BLaER1 treated with 17β-estradiol and CSF1 and Interleukin-3, amounts not matched to agents 10 nM and 100 nM (cell line): ENCODE measurements at regions not wholly inside any gene's neighbourhood (a gene's known extent, or its start where the extent isn't known, plus 50 kb on each side); places are given as distances from the start of the nearest gene placed in this dataset.
A peak's percentile ranks its signal among the peaks of the same experiment; 100 is the strongest.

Experiments used
- H3K27ac ChIP-seq, 11 experiments: shearing (Covaris generic); formaldehyde crosslinking; 2 replicates each; pipeline ENCODE4 v1.8.1; 2022
- H3K27me3 ChIP-seq, 11 experiments: shearing (Covaris generic); formaldehyde crosslinking; 2 replicates each; pipeline ENCODE4 v1.8.1; 2022
- H3K36me3 ChIP-seq, 11 experiments: shearing (Covaris generic); formaldehyde crosslinking; 2 replicates each; pipeline ENCODE4 v1.8.1; 2022
- H3K4me1 ChIP-seq, 10 experiments: shearing (Covaris generic); formaldehyde crosslinking; 2 replicates each; pipeline ENCODE4 v1.8.1; 2022
- H3K4me2 ChIP-seq, 11 experiments: shearing (Covaris generic); formaldehyde crosslinking; 2 replicates each; pipeline ENCODE4 v1.8.1; 2022
- H3K4me3 ChIP-seq, 10 experiments: shearing (Covaris generic); formaldehyde crosslinking; 2 replicates each; pipeline ENCODE4 v1.8.1; 2022
- H3K9ac ChIP-seq, 11 experiments: shearing (Covaris generic); formaldehyde crosslinking; 2 replicates each; pipeline ENCODE4 v1.8.1; 2022
- H3K9me3 ChIP-seq, 11 experiments: shearing (Covaris generic); formaldehyde crosslinking; replicated peaks in 1 of 11; 2 replicates each; pipeline ENCODE4 v1.8.1; 2022
- H4K20me1 ChIP-seq, 11 experiments: shearing (Covaris generic); formaldehyde crosslinking; 2 replicates each; pipeline ENCODE4 v1.8.1; 2022
- Cebpa-rat ChIP-seq, 11 experiments: shearing (Covaris generic); IDR thresholded peaks; 2 replicates each; pipeline ENCODE4 v1.8.1; 2022

DNA sequence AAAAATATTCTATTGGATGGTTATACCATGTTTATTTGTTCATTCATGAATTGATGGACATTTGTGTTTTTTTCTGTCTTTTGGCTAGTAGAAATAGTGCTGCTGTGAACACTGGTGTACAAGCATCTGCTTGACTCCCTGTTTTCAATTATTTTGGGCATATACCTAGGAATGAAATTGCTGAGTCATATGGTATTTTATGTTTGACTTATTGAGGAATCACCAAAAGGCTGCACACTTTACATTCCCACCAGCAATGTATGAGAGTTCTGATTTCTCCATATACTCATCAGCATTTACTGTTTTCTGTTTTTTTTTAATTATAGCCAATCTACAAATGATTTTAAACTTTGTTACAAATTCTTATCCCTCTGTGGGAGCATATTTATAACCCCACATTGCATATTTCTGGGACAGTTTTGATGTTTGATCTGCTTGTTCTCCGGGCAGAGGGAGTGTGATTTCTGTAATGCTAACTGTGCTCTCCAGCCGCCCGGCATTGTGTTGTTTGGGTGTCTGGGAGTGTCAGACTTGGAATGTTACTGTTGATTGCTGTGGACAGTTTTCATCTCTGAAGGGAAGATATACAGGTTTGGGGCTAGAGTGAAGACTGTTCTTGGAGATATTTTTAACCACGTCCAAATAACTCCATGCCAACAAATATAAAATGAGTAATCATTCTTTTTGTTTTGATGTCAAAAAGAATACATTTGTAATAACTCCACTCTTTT is 60.5 kb upstream of the PGRMC2 start:
- no peaks in the 10 kb centered on the region for H3K27me3 ChIP-seq
- H3K9me3 ChIP-seq = peaks cover 0 to 9% (median 5%) of the 10 kb centered on the region in 11 experiments; a peak in 6 of 22 replicates
- H3K4me1 ChIP-seq = no peaks in the 10 kb centered on the region
- TF ChIP-seq Cebpa-rat (IDR thresholded peaks at IDR 0.05) = no peak
- no peaks in the 10 kb centered on the region for H4K20me1 ChIP-seq
- no peak overlapping the region for H3K4me2 ChIP-seq
- H3K9ac ChIP-seq = no peak overlapping the region
- no peak overlapping the region for H3K27ac ChIP-seq
- H3K36me3 ChIP-seq = no peaks in the 10 kb centered on the region
- H3K4me3 ChIP-seq = no peak overlapping the region

GRCh38 chr4:128347175-128347868 is 59.7 kb upstream of the PGRMC2 start:
- Histone ChIP-seq H3K36me3 (no peaks in the 10 kb centered on the region), H4K20me1 (no peaks in the 10 kb centered on the region), H3K4me3 (no peak overlapping the region), H3K27me3 (no peaks in the 10 kb centered on the region), H3K4me2 (no peak overlapping the region), H3K4me1 (no peaks in the 10 kb centered on the region), H3K9ac (no peak overlapping the region), H3K27ac (no peak overlapping the region), H3K9me3 (peaks cover 0 to 9% (median 5%) of the 10 kb centered on the region in 11 experiments; a peak in 7 of 22 replicates)
- no peak for TF ChIP-seq Cebpa-rat (IDR thresholded peaks at IDR 0.05)

- no peak overlapping the region for H3K9ac ChIP-seq
- peaks cover 0 to 20% (median 8%) of the 10 kb centered on the region in 11 experiments; a peak in 11 of 22 replicates for H3K9me3 ChIP-seq
- H3K27ac ChIP-seq = no peak overlapping the region
- no peak overlapping the region for H3K4me2 ChIP-seq
- no peaks in the 10 kb centered on the region for H4K20me1 ChIP-seq
- peaks cover 0 to 8% (median under 1%) of the 10 kb centered on the region in 10 experiments; a peak in 4 of 20 replicates for H3K4me1 ChIP-seq
- no peak overlapping the region for H3K4me3 ChIP-seq
- no peaks in the 10 kb centered on the region for H3K36me3 ChIP-seq
- no peak for TF ChIP-seq Cebpa-rat (IDR thresholded peaks at IDR 0.05)
- H3K27me3 ChIP-seq = no peaks in the 10 kb centered on the region
Measured at GRCh38 chr4:128346054-128346716, 58.6 kb upstream of the PGRMC2 start.

GRCh38 chr4:128345650-128346049 is 58.0 kb upstream of the PGRMC2 start:
- Histone ChIP-seq H3K9ac (no peak overlapping the region), H3K27ac (no peak overlapping the region), H3K36me3 (no peaks in the 10 kb centered on the region), H4K20me1 (no peaks in the 10 kb centered on the region), H3K4me2 (no peak overlapping the region), H3K27me3 (no peaks in the 10 kb centered on the region), H3K4me1 (peaks cover 0 to 13% (median 3%) of the 10 kb centered on the region in 10 experiments; a peak in 6 of 20 replicates), H3K9me3 (peaks cover 0 to 21% (median 8%) of the 10 kb centered on the region in 11 experiments; a peak in 11 of 22 replicates), H3K4me3 (no peak overlapping the region)
- no peak for TF ChIP-seq Cebpa-rat (IDR thresholded peaks at IDR 0.05)

DNA sequence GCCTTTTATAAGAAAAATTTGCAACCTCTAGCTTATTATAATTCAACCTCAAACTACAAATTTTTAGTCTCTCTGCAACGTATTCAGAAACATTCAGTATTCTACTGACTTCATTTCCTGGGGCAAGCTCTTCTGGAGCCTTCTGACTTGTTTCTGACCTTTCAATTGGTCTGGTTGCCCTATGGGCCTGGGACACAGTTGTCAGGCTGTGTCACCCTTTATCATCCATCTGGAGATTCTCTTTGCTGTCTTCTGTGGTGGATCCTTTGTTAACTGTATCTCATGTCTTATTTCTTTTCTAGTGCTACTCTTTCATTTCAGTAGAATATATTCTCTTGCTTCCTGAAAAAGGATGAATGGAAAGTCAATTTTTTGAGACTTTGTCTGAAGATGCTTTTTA is 55.1 kb upstream of the PGRMC2 start:
- TF ChIP-seq Cebpa-rat (IDR thresholded peaks at IDR 0.05) = no peak
- Histone ChIP-seq H3K4me1 (peaks cover 0 to 17% (median 3%) of the 10 kb centered on the region in 10 experiments; a peak in 6 of 20 replicates), H3K27me3 (no peaks in the 10 kb centered on the region), H3K4me2 (no peak overlapping the region), H4K20me1 (no peaks in the 10 kb centered on the region), H3K4me3 (no peak overlapping the region), H3K36me3 (no peaks in the 10 kb centered on the region), H3K9me3 (peaks cover 0 to 21% (median 8%) of the 10 kb centered on the region in 11 experiments; a peak in 11 of 22 replicates), H3K9ac (no peak overlapping the region), H3K27ac (no peak overlapping the region)

- Histone ChIP-seq H3K27me3 (no peaks in the 10 kb centered on the region), H3K4me2 (peak overlapping the region in 2 of 11 experiments; percentile 14 to 20; a peak in 1 of 22 replicates), H3K9me3 (peaks cover 0 to 21% (median 8%) of the 10 kb centered on the region in 11 experiments; a peak in 11 of 22 replicates), H4K20me1 (no peaks in the 10 kb centered on the region), H3K36me3 (no peaks in the 10 kb centered on the region), H3K4me1 (peaks cover 0 to 17% (median 3%) of the 10 kb centered on the region in 10 experiments; a peak in 6 of 20 replicates), H3K27ac (0 out of 22 replicates have a peak overlapping the region, but pooled peaks of 1 of the 11 experiments have one; percentile 30), H3K4me3 (no peak overlapping the region), H3K9ac (no peak overlapping the region)
- TF ChIP-seq Cebpa-rat (IDR thresholded peaks at IDR 0.05) = no peak
Measured at GRCh38 chr4:128341634-128342033, 54.0 kb upstream of the PGRMC2 start.

DNA sequence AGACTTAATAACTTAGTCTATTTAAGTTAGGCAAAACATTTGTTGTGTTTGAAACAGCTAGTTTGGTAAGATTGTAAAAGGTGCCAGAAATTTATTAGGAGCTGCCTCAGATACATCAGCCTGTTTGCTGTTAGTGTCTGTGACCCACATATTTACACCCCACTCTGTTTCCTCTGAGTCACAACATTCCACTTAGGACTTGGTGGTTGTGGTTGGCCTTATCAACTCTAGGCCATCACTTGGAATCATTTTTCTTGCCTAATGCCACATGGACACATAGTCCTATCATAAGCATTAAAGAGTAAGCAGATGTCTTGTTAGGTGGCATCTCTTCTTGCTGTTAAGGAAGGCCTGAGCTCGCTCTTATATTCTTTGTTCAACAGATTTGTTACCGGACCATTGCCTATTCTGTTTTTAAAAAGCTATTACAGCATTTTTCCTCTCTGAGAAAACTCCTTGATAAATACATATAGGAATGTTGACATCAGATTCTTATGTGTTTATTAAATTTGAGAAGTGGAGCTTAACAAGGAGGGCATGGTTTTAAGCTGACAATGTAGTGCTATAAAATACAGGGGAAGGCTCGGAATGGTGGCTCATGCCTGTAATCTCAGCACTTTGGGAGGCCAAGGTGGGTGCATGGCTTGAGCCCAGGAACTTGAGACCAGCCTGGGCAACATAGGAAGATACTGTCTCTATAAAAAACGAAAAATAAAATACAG is 51.2 kb upstream of the PGRMC2 start:
- Histone ChIP-seq H3K9me3 (peaks cover 0 to 13% (median 4%) of the 10 kb centered on the region in 11 experiments; a peak in 6 of 22 replicates), H3K27me3 (no peaks in the 10 kb centered on the region), H3K4me1 (peaks cover 0 to 17% (median 3%) of the 10 kb centered on the region in 10 experiments; a peak in 6 of 20 replicates), H3K9ac (no peak overlapping the region), H3K4me3 (no peak overlapping the region), H3K4me2 (no peak overlapping the region), H3K36me3 (no peaks in the 10 kb centered on the region), H3K27ac (no peak overlapping the region), H4K20me1 (no peaks in the 10 kb centered on the region)
- no peak for TF ChIP-seq Cebpa-rat (IDR thresholded peaks at IDR 0.05)

DNA sequence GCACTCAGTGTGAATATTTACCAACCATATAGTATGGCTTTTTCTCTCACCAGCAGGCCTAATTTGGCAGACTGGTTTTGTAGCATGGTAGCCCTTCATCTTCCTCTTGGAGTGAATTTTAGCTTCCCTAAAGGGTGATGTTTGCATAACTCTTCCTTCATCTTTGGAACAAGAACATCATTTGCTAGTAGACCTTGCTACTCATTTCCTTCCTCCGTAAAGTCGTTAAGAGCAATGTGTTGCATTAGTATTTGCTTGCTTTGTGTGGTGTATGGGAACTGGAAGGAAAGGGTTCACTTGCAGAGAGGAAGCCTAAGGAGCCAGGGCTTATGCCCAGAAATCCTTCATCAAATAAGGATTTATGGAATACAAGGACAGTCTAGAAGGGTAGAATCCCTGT is 50.2 kb upstream of the PGRMC2 start:
- peaks cover 0 to 17% (median 3%) of the 10 kb centered on the region in 10 experiments; a peak in 6 of 20 replicates for H3K4me1 ChIP-seq
- H3K27ac ChIP-seq = no peak overlapping the region
- no peaks in the 10 kb centered on the region for H3K27me3 ChIP-seq
- H3K4me3 ChIP-seq = no peak overlapping the region
- H4K20me1 ChIP-seq = no peaks in the 10 kb centered on the region
- H3K9me3 ChIP-seq = peaks cover 0 to 13% (median 4%) of the 10 kb centered on the region in 11 experiments; a peak in 6 of 22 replicates
- TF ChIP-seq Cebpa-rat (IDR thresholded peaks at IDR 0.05) = no peak
- H3K4me2 ChIP-seq = no peak overlapping the region
- H3K9ac ChIP-seq = no peak overlapping the region
- H3K36me3 ChIP-seq = no peaks in the 10 kb centered on the region
